ENCODE measurements at regions not wholly inside any gene's neighbourhood (a gene's known extent, or its start where the extent isn't known, plus 50 kb on each side); places are given as distances from the start of the nearest gene placed in this dataset.
"Not testable (repeated sequence)": the region's sequence is repeated elsewhere in the genome, so short reads cannot be mapped to it uniquely, and the experiment has no call there.

DNA sequence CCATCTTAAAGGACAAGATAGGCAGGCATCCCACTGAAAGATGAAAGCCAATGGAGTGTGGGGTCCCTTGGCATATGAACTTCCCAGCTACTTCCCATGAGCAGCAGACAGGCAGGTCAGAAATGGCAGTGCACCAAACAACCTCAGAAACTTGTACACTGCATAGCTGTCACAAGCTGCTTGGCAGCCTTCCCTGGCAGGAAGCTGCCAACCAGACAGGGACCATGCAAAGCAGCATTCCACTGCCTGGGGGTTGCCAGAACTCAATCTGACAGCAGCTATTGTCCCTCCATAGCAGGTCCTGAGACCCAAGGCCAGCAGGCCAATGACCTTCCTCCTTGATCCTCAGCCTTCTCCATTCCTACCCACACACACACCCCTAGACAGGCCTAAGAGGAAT is 139.5 kb downstream of the PLCE1 start:
- DNase-seq (ENCODE audit: insufficient read length, low spot score) (no peak), FAIRE-seq (no peak)
- no peak for TF ChIP-seq SPI1 (IDR thresholded peaks at IDR 0.05; ENCODE audit: low read depth, low read length)
- no peak for TF ChIP-seq TAF1 (IDR thresholded peaks at IDR 0.05; ENCODE audit: low read depth, low read length)

GRCh38 chr10:94137747-94138146 is 144.0 kb downstream of the PLCE1 start:
- DNase-seq (ENCODE audit: insufficient read length, low spot score) = no peak
- no peak for FAIRE-seq
- no peak for TF ChIP-seq POU2F2 (IDR thresholded peaks at IDR 0.05; ENCODE audit: low read depth, low read length)
- no peak for TF ChIP-seq SPI1 (IDR thresholded peaks at IDR 0.05; ENCODE audit: low read depth, low read length)
- TF ChIP-seq PAX5 (IDR thresholded peaks at IDR 0.05; ENCODE audit: insufficient read depth, low read length, severe bottlenecking) = no peak
- TF ChIP-seq POLR2A (IDR thresholded peaks at IDR 0.05; ENCODE audit: low read depth, low read length) = no peak
- TF ChIP-seq TAF1 (IDR thresholded peaks at IDR 0.05; ENCODE audit: low read depth, low read length) = no peak
- no peak for TF ChIP-seq POLR2AphosphoS5 (IDR thresholded peaks at IDR 0.05; ENCODE audit: low read depth, low read length)

DNA sequence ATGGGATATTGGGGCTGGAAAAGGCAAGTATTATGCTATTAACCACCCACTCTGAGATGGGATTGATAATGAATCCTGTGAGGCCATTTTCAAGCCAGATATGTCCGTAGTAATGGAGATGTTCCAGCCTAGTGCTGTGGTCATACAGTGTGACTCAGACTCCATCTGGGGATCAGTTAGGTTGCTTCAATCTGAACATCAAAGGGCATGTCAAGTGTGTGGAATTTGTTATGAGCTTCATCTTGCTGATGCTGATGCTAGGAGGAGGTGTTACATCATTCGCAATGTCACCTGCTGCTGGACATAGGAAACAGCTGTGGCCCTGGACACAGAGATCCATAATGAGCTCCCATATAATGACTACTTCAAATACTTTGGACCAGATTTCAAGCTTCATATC is 144.7 kb downstream of the PLCE1 start:
- FAIRE-seq (no peak), DNase-seq (ENCODE audit: insufficient read length, low spot score) (no peak)
- TF ChIP-seq POLR2AphosphoS5 (IDR thresholded peaks at IDR 0.05; ENCODE audit: low read depth, low read length) = no peak

GRCh38 chr10:94143261-94143660 is 149.5 kb downstream of the PLCE1 start:
- no peak for DNase-seq (ENCODE audit: insufficient read length, low spot score)
- TF ChIP-seq SPI1 (IDR thresholded peaks at IDR 0.05; ENCODE audit: low read depth, low read length) (no peak), POLR2A (IDR thresholded peaks at IDR 0.05; ENCODE audit: low read depth, low read length) (no peak), POU2F2 (IDR thresholded peaks at IDR 0.05; ENCODE audit: low read depth, low read length) (no peak), PAX5 (IDR thresholded peaks at IDR 0.05; ENCODE audit: insufficient read depth, low read length, severe bottlenecking) (no peak), POLR2AphosphoS5 (IDR thresholded peaks at IDR 0.05; ENCODE audit: low read depth, low read length) (no peak), TAF1 (IDR thresholded peaks at IDR 0.05; ENCODE audit: low read depth, low read length) (no peak)
- FAIRE-seq = no peak

DNA sequence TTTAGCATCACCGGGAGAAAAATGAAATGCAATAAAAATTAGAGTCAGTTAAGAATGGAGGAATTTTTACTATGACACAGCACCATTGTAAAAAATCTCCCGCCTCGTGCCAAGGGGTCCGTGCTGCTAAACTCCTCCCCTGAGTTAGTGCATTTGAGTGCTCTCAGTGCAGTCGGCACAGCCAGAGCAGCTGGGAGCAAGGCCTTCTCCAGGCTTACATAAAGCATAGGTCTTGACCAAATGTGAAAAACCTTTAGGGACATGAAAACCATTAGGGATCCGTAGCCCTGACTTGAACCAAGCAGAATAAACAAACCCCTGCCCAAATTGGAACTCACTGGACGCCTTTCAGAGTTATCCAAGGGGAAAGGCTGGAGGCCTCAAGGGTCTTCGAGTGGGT is 152.6 kb downstream of the PLCE1 start:
- FAIRE-seq (no peak), DNase-seq (ENCODE audit: insufficient read length, low spot score) (no peak)
- no peak for TF ChIP-seq POLR2AphosphoS5 (IDR thresholded peaks at IDR 0.05; ENCODE audit: low read depth, low read length)
- no peak for TF ChIP-seq POLR2A (IDR thresholded peaks at IDR 0.05; ENCODE audit: low read depth, low read length)
- no peak for TF ChIP-seq TAF1 (IDR thresholded peaks at IDR 0.05; ENCODE audit: low read depth, low read length)
- no peak for TF ChIP-seq POU2F2 (IDR thresholded peaks at IDR 0.05; ENCODE audit: low read depth, low read length)
- TF ChIP-seq PAX5 (IDR thresholded peaks at IDR 0.05; ENCODE audit: insufficient read depth, low read length, severe bottlenecking) = no peak
- TF ChIP-seq SPI1 (IDR thresholded peaks at IDR 0.05; ENCODE audit: low read depth, low read length) = no peak

DNA sequence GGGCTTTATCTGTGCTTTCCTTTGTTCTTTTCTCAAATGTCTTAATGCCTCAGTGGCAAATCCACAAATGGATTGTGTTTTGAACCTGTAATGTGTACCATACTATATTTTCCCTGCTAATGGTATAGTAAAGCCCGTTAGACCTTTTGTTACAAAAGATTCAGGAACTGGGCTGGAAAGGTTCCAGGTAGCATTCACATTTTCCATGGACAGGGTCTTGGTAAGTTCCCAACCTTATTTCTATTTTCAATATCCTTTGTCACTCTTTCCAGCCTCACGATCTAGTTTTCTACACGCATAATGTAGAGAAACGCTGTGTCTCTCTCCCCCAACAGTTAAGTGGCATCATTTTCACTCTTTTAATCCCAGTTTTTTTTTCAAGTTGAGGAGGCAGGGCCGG is 153.0 kb downstream of the PLCE1 start:
- DNase-seq (ENCODE audit: insufficient read length, low spot score) (no peak), FAIRE-seq (no peak)
- TF ChIP-seq POLR2AphosphoS5 (IDR thresholded peaks at IDR 0.05; ENCODE audit: low read depth, low read length) (no peak), SPI1 (IDR thresholded peaks at IDR 0.05; ENCODE audit: low read depth, low read length) (no peak), PAX5 (IDR thresholded peaks at IDR 0.05; ENCODE audit: insufficient read depth, low read length, severe bottlenecking) (no peak), POU2F2 (IDR thresholded peaks at IDR 0.05; ENCODE audit: low read depth, low read length) (no peak), POLR2A (IDR thresholded peaks at IDR 0.05; ENCODE audit: low read depth, low read length) (no peak), TAF1 (IDR thresholded peaks at IDR 0.05; ENCODE audit: low read depth, low read length) (no peak)

GRCh38 chr10:94149702-94150101 is 156.0 kb downstream of the PLCE1 start:
- FAIRE-seq = no peak
- DNase-seq (ENCODE audit: insufficient read length, low spot score) = no peak
- TF ChIP-seq POU2F2 (IDR thresholded peaks at IDR 0.05; ENCODE audit: low read depth, low read length) (no peak), POLR2AphosphoS5 (IDR thresholded peaks at IDR 0.05; ENCODE audit: low read depth, low read length) (no peak), TAF1 (IDR thresholded peaks at IDR 0.05; ENCODE audit: low read depth, low read length) (no peak), SPI1 (IDR thresholded peaks at IDR 0.05; ENCODE audit: low read depth, low read length) (no peak), POLR2A (IDR thresholded peaks at IDR 0.05; ENCODE audit: low read depth, low read length) (no peak), PAX5 (IDR thresholded peaks at IDR 0.05; ENCODE audit: insufficient read depth, low read length, severe bottlenecking) (no peak)

DNA sequence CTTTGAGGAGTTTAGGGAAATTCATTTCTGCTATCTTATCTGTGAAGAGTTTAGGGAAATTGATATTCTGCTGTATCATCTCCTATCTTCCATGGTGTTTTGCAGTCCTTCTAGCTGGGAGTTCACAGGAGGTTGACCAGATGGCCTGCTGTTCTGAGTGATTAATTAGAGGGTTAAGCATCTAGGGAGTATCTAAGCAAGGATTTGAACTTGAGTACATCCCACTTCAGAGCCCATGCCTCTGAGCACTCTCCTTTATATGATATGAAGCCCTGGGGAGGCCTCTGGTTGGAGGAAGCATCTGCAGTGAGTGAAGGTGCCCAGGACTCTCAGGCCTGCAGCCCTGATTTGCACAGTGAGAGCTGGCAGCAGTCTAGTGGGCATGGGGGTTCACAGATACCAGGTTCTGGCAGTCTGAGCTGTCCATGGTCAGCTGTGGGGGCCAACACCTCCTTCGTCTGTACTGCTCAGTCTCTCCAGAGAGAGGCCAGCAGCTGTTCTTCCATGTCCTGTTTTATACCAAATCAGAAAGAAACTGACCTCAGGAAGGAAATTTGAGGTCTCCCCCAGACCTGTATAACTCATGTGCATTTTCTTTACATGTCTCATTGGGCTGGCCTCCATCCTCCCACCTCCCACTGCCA is 156.9 kb downstream of the PLCE1 start:
- DNase-seq (ENCODE audit: insufficient read length, low spot score) (no peak), FAIRE-seq (no peak)
- TF ChIP-seq TAF1 (IDR thresholded peaks at IDR 0.05; ENCODE audit: low read depth, low read length) (no peak), POLR2AphosphoS5 (IDR thresholded peaks at IDR 0.05; ENCODE audit: low read depth, low read length) (no peak), SPI1 (IDR thresholded peaks at IDR 0.05; ENCODE audit: low read depth, low read length) (no peak), POU2F2 (IDR thresholded peaks at IDR 0.05; ENCODE audit: low read depth, low read length) (no peak), PAX5 (IDR thresholded peaks at IDR 0.05; ENCODE audit: insufficient read depth, low read length, severe bottlenecking) (no peak), POLR2A (IDR thresholded peaks at IDR 0.05; ENCODE audit: low read depth, low read length) (no peak)

DNA sequence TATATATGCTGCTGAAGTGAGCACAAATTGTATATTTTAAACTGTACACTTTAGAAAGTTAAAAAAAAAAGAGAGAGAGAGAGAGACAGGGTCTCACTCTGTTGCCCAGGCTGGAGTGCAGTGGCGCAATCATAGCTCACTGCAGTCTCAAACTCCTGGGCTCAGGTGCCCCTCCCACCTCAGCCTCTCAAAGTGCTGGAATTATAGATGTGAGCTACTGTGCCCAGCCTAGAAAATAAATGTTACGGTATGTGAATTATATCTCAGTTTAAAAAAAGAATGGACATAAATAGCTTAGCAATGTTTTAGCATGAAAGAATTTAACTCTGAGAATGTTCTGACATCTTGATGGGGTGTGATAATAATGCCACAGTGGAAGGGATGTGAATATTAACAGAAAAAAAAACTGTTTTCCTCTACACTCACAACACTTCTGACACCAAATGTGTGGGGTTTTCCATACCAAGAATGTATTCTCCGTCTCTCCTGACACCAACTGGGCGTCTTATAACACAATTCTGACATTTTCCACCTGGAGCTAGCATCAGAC is 162.1 kb downstream of the PLCE1 start:
- FAIRE-seq (no peak), DNase-seq (ENCODE audit: insufficient read length, low spot score) (no peak)
- no peak for TF ChIP-seq POLR2AphosphoS5 (IDR thresholded peaks at IDR 0.05; ENCODE audit: low read depth, low read length)
- no peak for TF ChIP-seq POU2F2 (IDR thresholded peaks at IDR 0.05; ENCODE audit: low read depth, low read length)
- no peak for TF ChIP-seq TAF1 (IDR thresholded peaks at IDR 0.05; ENCODE audit: low read depth, low read length)
- no peak for TF ChIP-seq PAX5 (IDR thresholded peaks at IDR 0.05; ENCODE audit: insufficient read depth, low read length, severe bottlenecking)
- TF ChIP-seq POLR2A (IDR thresholded peaks at IDR 0.05; ENCODE audit: low read depth, low read length) = no peak
- no peak for TF ChIP-seq SPI1 (IDR thresholded peaks at IDR 0.05; ENCODE audit: low read depth, low read length)

DNA sequence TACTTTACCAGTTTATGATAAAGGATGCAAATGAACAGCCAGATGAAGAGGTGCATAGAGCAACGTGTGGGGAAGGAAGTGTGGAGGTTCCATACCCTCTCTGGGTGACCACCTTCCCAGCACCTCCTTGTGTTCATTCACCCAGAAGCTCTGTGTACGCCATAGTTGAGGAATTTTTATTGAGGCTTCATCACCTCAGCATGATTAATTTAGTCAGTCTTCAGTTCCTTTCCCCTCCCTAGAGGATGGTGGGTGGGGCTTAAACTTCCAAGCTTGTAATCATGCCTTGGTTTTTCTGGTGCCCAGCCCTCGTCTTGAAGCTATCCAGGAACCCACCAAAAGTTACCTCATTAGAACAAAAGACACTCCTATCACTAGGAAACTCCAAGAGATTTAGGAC is 162.7 kb downstream of the PLCE1 start:
- no peak for TF ChIP-seq SPI1 (IDR thresholded peaks at IDR 0.05; ENCODE audit: low read depth, low read length)
- no peak for TF ChIP-seq TAF1 (IDR thresholded peaks at IDR 0.05; ENCODE audit: low read depth, low read length)
- no peak for TF ChIP-seq POLR2AphosphoS5 (IDR thresholded peaks at IDR 0.05; ENCODE audit: low read depth, low read length)
- TF ChIP-seq POLR2A (IDR thresholded peaks at IDR 0.05; ENCODE audit: low read depth, low read length) = no peak
- no peak for FAIRE-seq
- no peak for DNase-seq (ENCODE audit: insufficient read length, low spot score)

DNA sequence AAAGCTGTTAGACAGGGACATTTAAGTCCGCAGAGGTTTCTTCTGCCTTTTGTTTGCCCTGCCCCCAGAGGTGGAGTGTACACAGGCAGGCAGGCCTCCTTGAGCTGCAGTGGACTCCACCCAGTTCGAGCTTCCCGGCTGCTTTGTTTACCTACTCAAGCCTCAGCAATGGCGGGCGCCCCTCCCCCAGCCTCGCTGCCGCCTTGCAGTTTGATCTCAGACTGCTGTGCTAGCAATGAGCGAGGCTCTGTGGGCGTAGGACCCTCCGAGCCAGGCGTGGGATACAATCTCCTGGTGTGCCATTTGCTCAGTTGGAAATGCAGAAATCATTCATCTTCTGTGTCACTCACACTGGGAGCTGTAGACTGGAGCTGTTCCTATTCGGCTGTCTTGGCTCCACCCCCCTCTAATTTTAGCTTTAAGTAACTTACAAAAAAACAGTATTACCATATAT is 171.5 kb downstream of the PLCE1 start:
- FAIRE-seq; DNase-seq (ENCODE audit: insufficient read length, low spot score): not testable (repeated sequence)

All from GM12891 (cell line).